Ectodermal cell (in vitro differentiated cells): ENCODE measurements at regions not wholly inside any gene's neighbourhood (a gene's known extent, or its start where the extent isn't known, plus 50 kb on each side); places are given as distances from the start of the nearest gene placed in this dataset.

Experiments
- H3K27ac ChIP-seq: 2 replicates; pipeline ENCODE4 v1.7.0; 2013; ENCODE audit warnings: mild to moderate bottlenecking, low read depth, low read length; ENCODE audit not compliant: insufficient read depth, poor library complexity, severe bottlenecking
- H3K27me3 ChIP-seq: 2 replicates; pipeline ENCODE4 v1.7.0; 2013; ENCODE audit warnings: mild to moderate bottlenecking, low read length; ENCODE audit not compliant: insufficient read depth, control insufficient read depth, poor library complexity, severe bottlenecking
- H3K36me3 ChIP-seq: one replicate; pipeline ENCODE4 v1.7.0; 2013; ENCODE audit warnings: low read length; ENCODE audit not compliant: control insufficient read depth, insufficient read depth
- H3K4me1 ChIP-seq: one replicate; pipeline ENCODE4 v1.7.0; 2013; ENCODE audit warnings: low read length; ENCODE audit not compliant: control insufficient read depth, insufficient read depth
- H3K4me3 ChIP-seq: 2 replicates; pipeline ENCODE4 v1.7.0; 2013; ENCODE audit warnings: low read depth, low read length, control low read depth; ENCODE audit not compliant: insufficient read depth
- H3K9me3 ChIP-seq: 2 replicates; pipeline ENCODE4 v1.7.0; 2013; ENCODE audit warnings: mild to moderate bottlenecking, low read length, moderate library complexity; ENCODE audit not compliant: control insufficient read depth
- WGBS, 2 experiments: methylation state at CpG; one replicate each; pipeline ENCODE4 v1.1.7; 2013; ENCODE audit warnings: missing lambda C conversion rate in 2 of 2; 5-methylcytosine and 5-hydroxymethylcytosine counted together

DNA sequence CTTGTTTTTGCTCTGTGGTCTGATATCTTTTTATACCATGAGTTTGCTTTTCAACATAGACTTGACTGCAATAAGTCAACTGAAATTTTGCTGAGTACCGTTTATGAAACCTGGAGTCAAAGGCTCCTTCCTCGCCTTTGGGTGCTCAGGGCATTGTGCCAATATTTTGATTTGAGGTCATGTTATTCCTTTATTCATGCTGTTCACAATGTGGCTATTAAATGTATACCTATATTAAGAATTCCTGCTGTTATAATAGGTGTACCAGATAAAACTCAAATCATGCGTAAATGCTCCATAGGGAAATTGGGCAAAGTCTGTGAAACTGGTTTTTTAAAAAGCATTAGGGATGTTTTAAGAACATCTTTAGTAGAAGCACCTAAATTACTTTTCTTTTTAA lies 334.0 kb upstream of the NUDT12 start:
- H3K27me3 ChIP-seq: no peaks in the 10 kb centered on the region
- no peaks in the 10 kb centered on the region for H3K36me3 ChIP-seq
- H3K27ac ChIP-seq: no peak overlapping the region
- no peaks in the 10 kb centered on the region for H3K4me1 ChIP-seq
- no peaks in the 10 kb centered on the region for H3K9me3 ChIP-seq
- H3K4me3 ChIP-seq: no peak overlapping the region
- WGBS, 2 experiments: 94 to 97% methylated on average over 3 of the region's 3 CpGs

DNA sequence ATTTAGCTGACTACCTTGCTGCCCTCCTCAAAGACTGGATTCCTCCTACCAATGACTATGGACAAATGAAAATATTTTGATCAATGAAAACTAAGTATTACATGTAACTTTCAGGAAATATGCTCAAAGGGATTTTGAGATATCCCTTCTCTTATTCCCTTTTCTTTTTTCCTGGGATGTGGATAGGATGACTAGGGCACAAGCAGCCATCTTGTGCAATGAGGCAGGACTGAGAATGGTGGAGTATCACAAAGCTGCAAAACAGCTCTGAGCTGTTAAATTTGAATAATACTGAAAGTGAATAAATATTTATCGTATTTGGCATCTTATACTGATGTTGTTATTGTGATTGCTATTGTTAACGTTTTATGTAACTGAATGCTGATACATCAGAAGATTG lies 333.1 kb upstream of the NUDT12 start:
- no peaks in the 10 kb centered on the region for H3K9me3 ChIP-seq
- no peak overlapping the region for H3K27ac ChIP-seq
- no peak overlapping the region for H3K4me3 ChIP-seq
- H3K27me3 ChIP-seq: no peaks in the 10 kb centered on the region
- 100% methylated on average over 2 of the region's 2 CpGs for WGBS, 2 experiments
- H3K4me1 ChIP-seq: no peaks in the 10 kb centered on the region
- no peaks in the 10 kb centered on the region for H3K36me3 ChIP-seq

GRCh38 chr5:103894882-103895281 lies 332.3 kb upstream of the NUDT12 start:
- Histone ChIP-seq H3K4me1 (no peaks in the 10 kb centered on the region), H3K9me3 (no peaks in the 10 kb centered on the region), H3K27ac (no peak overlapping the region), H3K27me3 (no peaks in the 10 kb centered on the region), H3K36me3 (no peaks in the 10 kb centered on the region), H3K4me3 (no peak overlapping the region)

- no peaks in the 10 kb centered on the region for H3K9me3 ChIP-seq
- H3K4me3 ChIP-seq: no peak overlapping the region
- H3K27ac ChIP-seq: no peak overlapping the region
- H3K4me1 ChIP-seq: no peaks in the 10 kb centered on the region
- 92 to 100% methylated on average over 1 of the region's 2 CpGs for WGBS, 2 experiments
- no peaks in the 10 kb centered on the region for H3K36me3 ChIP-seq
- no peaks in the 10 kb centered on the region for H3K27me3 ChIP-seq
Measured at GRCh38 chr5:103891151-103891550, 328.6 kb upstream of the NUDT12 start.

DNA sequence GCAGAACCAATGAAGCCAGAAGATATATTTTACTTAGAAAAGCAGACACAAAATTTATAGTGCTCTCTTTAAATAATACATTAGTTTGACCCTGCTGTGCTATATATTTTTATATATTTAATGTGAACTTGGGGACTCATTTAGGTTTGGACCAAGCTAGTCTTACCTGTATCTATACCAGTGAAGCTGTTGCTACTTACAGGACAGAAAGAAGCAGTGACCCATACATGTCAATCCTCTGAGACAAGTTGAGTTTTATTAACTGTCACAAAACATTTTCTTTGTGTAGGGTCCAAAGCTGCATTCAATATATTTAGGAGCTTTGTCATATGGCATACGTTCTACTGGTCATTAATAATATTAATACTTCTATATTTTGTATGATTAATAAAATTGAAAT lies 327.7 kb upstream of the NUDT12 start:
- Histone ChIP-seq H3K27ac (no peak overlapping the region), H3K27me3 (no peaks in the 10 kb centered on the region), H3K9me3 (no peaks in the 10 kb centered on the region), H3K36me3 (no peaks in the 10 kb centered on the region), H3K4me3 (no peak overlapping the region), H3K4me1 (no peaks in the 10 kb centered on the region)
- WGBS, 2 experiments: no CpG with 5 or more reads among the region's 1 CpG

GRCh38 chr5:103889500-103890209 lies 327.1 kb upstream of the NUDT12 start:
- H3K27me3 ChIP-seq: no peaks in the 10 kb centered on the region
- no peak overlapping the region for H3K4me3 ChIP-seq
- no peaks in the 10 kb centered on the region for H3K9me3 ChIP-seq
- 96 to 100% methylated on average over 2 of the region's 2 CpGs for WGBS, 2 experiments
- H3K4me1 ChIP-seq: no peaks in the 10 kb centered on the region
- no peak overlapping the region for H3K27ac ChIP-seq
- H3K36me3 ChIP-seq: no peaks in the 10 kb centered on the region

GRCh38 chr5:103886826-103887225 lies 324.2 kb upstream of the NUDT12 start:
- H3K9me3 ChIP-seq: no peaks in the 10 kb centered on the region
- WGBS, 2 experiments: 84 to 90% methylated on average over 3 of the region's 3 CpGs
- no peaks in the 10 kb centered on the region for H3K36me3 ChIP-seq
- no peaks in the 10 kb centered on the region for H3K4me1 ChIP-seq
- no peak overlapping the region for H3K27ac ChIP-seq
- no peaks in the 10 kb centered on the region for H3K27me3 ChIP-seq
- H3K4me3 ChIP-seq: no peak overlapping the region

GRCh38 chr5:103883143-103883542 lies 320.6 kb upstream of the NUDT12 start:
- 95 to 100% methylated on average over 1 of the region's 1 CpG for WGBS, 2 experiments
- Histone ChIP-seq H3K4me3 (no peak overlapping the region), H3K36me3 (no peaks in the 10 kb centered on the region), H3K9me3 (no peaks in the 10 kb centered on the region), H3K27ac (no peak overlapping the region), H3K27me3 (no peaks in the 10 kb centered on the region), H3K4me1 (no peaks in the 10 kb centered on the region)

DNA sequence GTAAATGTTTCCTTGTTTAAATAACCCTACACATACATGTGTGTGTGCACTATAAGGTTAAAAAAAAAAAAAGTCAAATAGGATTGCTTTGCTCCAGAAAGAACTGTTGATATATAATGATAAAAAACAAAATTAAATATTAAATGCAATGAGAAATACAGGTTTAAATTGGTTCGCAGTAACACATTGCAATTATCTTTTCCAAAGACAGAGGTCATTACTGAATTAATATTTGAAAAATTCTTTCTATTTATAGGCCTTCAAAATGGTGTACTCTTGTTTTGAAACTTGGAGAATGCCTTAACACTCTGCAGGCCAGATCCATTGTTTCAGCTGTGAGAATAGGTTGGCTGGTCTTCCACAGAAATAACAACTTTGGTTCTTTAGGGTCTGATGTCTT lies 319.0 kb upstream of the NUDT12 start:
- no peaks in the 10 kb centered on the region for H3K36me3 ChIP-seq
- WGBS, 2 experiments: no CpG with 5 or more reads among the region's 1 CpG
- H3K4me1 ChIP-seq: no peaks in the 10 kb centered on the region
- no peaks in the 10 kb centered on the region for H3K27me3 ChIP-seq
- no peak overlapping the region for H3K4me3 ChIP-seq
- H3K9me3 ChIP-seq: no peaks in the 10 kb centered on the region
- H3K27ac ChIP-seq: no peak overlapping the region

- WGBS, 2 experiments: 95 to 97% methylated on average over 5 of the region's 5 CpGs
- Histone ChIP-seq H3K36me3 (no peaks in the 10 kb centered on the region), H3K4me3 (no peak overlapping the region), H3K4me1 (no peaks in the 10 kb centered on the region), H3K27ac (no peak overlapping the region), H3K9me3 (no peaks in the 10 kb centered on the region), H3K27me3 (no peaks in the 10 kb centered on the region)
Measured at GRCh38 chr5:103867857-103868598, 305.4 kb upstream of the NUDT12 start.
